Left lobe of liver (tissue), 2 donors: ENCODE measurements at regions not wholly inside any gene's neighbourhood (a gene's known extent, or its start where the extent isn't known, plus 50 kb on each side); places are given as distances from the start of the nearest gene placed in this dataset.
A peak's percentile ranks its signal among the peaks of the same experiment; 100 is the strongest.

Experiments
- ATAC-seq: fragments of 200-7000 bp; cut with Tn5 transposase; one replicate; pipeline ENCODE4 v1.9.1; 2020; ENCODE audit warnings: mild to moderate bottlenecking, moderate library complexity
- DNase-seq: peaks from one replicate; pipeline ENCODE4 v3.0.0-alpha.2; 2020; ENCODE audit warnings: low spot score
- donor health status: DM: no; HTN: no; CAD: no; lungs with moderate emphysema.
- donor health status: DM: no; HTN: yes; CAD: no.

DNA sequence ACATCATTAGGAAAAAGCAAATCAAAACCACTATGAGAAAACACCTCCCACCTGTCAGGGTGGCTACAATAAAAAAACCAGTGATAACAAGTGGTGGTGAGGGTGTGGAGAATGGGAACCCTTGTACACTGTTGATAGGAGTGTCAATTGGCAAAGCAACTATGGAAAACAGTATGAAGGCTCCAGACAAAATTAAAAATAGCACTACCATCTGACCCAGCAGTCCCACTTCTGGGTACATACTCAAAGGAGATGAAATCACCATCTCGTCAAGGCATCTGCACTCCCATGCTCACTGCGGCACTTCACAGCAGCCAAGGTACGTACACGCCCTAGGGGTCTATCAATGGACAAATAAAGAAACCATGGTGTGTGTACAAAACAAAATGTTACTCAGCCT, 715.1 kb downstream of the UQCRFS1 start:
- ATAC-seq (no peak), DNase-seq (no peak)

DNA sequence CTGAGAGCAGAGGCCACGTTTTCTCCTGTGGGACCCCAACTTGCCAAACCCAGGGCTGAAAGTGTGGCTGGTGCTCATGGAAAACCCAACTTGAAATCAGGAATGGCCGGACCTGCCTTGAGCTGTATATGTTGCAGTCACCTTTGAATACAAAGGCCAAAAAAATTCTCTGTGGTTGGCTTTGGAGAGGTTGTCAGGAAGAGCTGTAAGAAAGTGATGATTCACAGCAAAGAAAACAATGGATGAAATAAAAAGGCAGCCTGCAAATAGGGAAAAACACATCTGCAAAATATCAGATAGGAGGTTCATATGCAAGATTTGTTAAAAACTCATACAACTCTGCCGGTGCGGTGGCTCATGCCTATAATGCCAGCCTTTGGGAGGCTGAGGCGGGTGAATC, 715.8 kb downstream of the UQCRFS1 start:
- DNase-seq (no peak), ATAC-seq (no peak)

- ATAC-seq (no peak), DNase-seq (no peak)
Observed at GRCh38 chr19:28495046-28495445, 717.9 kb downstream of the UQCRFS1 start.

DNA sequence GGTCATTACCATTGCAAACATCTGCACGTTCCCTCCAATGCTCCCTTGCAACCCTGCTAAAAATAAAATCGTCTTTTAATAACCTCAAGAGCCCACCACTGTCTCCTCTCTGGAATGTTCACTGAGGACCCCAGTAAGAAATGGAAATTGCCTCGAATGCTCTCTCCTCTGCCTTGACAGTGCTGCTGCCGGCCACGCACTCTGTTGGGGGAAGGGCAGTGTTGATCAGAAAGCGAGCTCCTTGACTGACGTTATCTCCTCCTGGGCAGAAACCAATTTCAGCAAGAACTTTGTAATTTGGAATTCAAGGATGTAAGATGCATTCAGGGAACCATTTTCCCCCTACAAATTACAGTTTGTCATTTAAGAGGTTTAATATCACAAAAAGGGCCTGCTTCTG, 718.5 kb downstream of the UQCRFS1 start:
- no peak for DNase-seq
- no peak for ATAC-seq

DNA sequence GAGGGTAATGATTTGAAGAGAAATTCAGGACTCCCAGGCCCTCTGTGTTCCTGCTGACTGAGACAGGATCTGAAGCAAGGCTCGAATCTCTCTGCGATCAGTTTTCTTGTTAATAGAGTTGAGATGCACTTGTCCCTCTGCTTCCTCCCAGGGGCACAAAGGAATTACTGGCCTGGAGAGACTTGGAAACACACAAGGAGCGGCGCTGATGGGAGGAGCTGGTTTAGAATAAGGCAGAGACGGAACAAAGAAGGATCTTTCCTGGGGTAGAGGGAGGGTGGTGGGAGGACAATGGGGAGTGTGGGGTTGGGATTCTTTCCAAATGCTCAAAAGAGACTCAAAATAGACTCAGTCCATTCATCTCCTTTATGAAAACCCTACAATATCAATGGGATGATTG, 719.1 kb downstream of the UQCRFS1 start:
- ATAC-seq: no peak

DNA sequence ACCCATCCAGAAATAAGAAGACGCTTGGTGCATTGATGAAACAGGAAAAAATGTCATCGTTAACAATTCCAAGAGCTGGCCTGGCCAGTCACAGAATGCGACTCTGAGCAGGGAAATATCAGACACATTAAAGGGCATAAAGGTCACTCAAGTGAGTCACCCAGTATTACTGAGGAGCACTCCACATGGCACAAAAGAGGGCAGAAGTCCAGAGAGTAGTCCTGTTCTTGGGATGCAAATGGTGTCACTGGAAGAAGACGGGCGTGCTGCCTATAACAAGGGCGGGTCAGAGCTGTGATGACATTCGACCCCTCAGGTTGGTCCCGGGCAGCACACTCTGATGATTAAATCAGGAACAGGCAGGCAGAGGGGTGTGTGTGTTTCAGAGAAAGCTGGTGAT, 720.3 kb downstream of the UQCRFS1 start:
- no peak for ATAC-seq

More for the DNA sequence above, 719.1 kb downstream of the UQCRFS1 start:
- no peak for DNase-seq

DNA sequence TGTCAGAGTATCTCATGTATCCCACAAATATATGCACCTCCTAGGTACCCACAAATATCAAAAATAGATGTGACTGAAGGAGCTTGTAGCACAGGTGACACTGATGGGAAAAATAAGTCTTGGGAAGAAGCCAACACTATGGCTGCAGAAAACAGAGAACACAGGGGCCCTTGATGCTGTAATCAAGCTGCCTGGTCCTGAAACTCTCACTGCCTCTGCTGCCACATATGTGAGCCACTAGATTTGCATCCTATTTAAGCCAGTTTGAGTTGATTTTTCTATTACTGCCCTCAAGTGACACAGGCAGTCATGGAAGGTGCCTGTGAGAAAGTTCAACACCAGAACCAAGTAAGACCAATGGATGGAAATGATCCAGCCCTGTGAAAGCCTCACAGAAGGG, 720.8 kb downstream of the UQCRFS1 start:
- no peak for DNase-seq

More for the DNA sequence above, 720.3 kb downstream of the UQCRFS1 start:
- DNase-seq: no peak

GRCh38 chr19:28489776-28490175, 723.2 kb downstream of the UQCRFS1 start:
- DNase-seq (no peak), ATAC-seq (no peak)

More for the DNA sequence above, 720.8 kb downstream of the UQCRFS1 start:
- ATAC-seq: no peak

DNA sequence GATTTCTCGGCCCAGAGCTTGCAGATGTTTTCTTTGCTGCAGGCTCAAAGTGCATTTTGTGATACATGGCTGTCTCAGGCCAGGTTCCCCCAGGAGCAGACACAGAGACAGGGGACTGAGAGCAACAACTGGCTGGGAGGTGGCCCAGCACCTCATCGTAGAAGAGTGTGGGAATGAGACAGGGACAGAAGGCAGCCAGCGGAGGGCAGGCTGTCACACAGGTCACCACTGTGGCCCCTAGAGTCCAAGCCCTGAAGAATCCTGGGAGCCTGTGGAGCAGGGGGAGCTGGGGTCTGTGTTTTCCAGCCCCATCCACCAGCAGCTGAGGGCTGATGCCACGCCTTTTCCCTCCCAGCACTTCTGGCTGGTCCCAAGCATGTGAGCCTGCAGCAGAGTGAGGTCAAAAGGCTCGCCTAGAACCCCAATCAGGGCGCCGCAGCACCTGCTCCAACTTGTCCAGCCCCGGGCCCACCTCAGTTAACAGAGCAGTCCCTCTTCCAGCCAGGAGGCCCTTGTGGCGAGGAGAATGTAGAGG, 723.8 kb downstream of the UQCRFS1 start:
- ATAC-seq (peak; percentile 25), DNase-seq (no peak)

- DNase-seq (no peak), ATAC-seq (no peak)
Observed at GRCh38 chr19:28487999-28488398, 725.0 kb downstream of the UQCRFS1 start.

DNA sequence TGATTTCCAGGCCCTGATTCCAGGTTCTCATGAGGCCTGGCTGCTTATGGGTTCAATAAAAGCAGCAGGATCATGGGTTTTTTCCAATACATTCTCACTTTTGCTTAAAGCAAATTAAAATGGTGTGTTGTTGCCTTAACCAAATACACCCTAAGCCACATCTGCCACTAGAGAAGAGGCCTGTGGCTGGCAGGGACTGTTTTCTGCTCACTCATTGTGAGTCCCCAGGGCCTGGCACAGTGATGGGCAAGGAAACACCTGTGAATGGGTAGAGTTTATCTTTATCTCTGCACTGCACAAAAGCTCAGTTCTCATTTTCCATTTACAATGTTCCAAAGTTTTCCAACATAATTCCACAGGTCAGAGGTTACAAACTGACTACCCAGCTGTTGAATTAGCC, 726.0 kb downstream of the UQCRFS1 start:
- ATAC-seq (no peak), DNase-seq (no peak)

DNA sequence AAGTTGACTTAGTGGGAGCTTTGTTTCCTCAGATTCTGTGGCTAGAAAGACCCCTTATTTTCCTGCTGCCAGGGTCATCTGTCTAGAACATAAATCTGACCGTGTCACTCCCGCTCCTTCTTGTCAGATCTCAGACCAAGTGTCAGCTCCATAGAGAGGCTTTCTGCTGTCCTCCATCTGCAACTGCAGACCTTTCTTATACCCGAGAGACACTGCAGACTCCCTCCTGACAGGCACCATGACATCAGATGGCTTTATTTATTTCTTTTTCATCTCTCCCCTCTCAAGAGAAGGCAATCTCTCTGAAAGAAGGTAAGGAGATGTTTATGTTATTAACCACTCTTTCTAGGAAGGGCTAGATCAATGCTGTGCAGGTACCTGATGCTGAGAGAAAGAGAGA, 726.5 kb downstream of the UQCRFS1 start:
- ATAC-seq (no peak), DNase-seq (no peak)

GRCh38 chr19:28485292-28485691, 727.7 kb downstream of the UQCRFS1 start:
- ATAC-seq: no peak
- no peak for DNase-seq

DNA sequence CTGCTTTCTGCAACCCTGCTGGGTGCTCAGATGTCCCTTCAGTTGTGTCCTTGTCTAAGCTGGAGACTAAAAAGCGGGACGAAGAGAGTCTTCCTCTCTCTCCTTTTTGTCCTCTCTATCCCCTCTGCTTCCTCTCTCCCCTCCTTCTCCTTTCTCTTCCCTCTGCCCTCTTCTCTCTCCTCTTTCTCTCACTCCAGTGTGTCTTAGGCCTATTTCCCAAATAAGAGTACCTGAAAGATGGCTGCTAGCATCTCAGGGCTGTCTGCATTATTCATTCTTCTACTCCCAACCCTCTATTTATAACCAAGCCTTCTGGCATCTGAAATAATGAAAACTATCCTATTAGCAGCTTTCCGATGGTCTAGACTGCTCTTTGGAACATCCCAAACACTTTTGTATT, 729.8 kb downstream of the UQCRFS1 start:
- ATAC-seq (no peak), DNase-seq (no peak)

DNA sequence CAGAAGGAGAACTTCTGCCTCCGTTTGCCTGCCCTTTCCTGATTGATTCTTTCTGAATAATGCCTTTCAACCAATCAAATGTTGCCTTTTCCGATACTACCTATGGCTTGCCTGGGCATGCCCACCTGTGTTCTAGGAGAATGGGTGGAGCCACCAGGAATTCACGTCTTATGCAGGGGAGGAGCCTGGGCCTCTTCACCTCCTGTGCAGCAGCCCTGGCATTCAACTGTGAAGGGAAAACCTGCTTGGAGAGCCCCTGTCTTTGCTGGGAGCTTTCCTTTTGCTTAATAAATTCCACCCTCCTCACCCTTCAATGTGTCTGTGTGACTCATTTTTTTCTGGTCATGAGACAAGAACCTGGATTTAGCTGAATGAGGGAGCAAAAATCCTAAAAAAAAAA, 730.7 kb downstream of the UQCRFS1 start:
- ATAC-seq: no peak
- no peak for DNase-seq

DNA sequence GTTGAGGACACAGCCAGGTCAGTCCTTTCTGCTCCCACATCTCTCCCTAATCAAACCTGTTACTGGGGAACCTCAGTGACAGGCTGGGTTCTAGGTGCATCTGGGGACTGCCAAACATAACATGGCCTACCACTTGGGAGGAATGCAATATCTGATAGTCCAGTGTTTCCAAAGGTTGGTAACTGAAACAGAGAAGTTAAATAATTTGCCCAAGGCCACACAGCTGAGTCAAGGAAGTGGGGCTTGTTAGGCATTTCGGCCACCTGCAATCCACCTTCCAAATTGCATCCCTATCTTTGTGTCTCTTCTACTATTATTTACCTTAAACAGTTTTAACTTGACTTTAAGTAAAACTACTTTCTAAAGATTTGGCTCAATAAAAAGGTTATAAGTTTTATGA, 731.3 kb downstream of the UQCRFS1 start:
- no peak for ATAC-seq
- no peak for DNase-seq

DNA sequence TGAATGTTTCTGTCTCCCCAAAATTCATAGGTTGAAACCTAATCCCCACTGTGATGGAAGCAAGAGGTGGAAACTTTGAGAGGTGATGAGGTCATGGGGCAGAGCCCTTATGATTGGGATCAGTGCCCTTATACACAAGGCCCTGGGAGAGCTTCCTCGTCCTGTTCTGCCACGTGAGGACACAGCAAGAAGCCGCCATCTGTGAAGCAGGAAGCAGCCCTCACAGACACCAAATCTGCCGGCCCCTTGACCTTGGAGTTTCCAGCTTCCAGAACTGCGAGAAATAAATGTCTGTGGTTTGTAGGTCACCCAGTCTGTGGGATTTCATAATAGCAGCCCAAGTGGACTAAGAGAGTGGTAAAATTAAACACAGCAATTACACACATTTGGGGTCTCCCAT, 737.4 kb downstream of the UQCRFS1 start:
- DNase-seq (no peak), ATAC-seq (no peak)

DNA sequence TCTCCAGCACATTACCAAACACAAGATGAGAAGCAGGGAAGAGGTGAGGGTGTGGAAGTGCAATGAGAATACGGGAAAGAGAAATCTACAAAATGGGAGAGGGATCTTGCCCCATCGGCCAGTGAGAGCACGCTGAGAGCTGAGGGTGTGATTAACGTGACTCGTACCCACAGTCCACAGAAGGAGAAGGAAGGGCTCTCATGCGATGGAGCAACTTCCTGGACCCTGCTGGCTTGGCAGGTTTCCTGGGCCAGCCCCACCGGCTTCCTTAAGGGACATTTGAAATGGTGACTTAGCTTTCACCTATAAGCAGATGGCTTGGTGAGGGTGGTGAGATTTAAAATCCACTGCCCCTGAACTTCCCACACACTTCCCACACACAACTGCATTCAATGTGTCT, 740.1 kb downstream of the UQCRFS1 start:
- ATAC-seq: peak; percentile 13
- peak; percentile 48 for DNase-seq

DNA sequence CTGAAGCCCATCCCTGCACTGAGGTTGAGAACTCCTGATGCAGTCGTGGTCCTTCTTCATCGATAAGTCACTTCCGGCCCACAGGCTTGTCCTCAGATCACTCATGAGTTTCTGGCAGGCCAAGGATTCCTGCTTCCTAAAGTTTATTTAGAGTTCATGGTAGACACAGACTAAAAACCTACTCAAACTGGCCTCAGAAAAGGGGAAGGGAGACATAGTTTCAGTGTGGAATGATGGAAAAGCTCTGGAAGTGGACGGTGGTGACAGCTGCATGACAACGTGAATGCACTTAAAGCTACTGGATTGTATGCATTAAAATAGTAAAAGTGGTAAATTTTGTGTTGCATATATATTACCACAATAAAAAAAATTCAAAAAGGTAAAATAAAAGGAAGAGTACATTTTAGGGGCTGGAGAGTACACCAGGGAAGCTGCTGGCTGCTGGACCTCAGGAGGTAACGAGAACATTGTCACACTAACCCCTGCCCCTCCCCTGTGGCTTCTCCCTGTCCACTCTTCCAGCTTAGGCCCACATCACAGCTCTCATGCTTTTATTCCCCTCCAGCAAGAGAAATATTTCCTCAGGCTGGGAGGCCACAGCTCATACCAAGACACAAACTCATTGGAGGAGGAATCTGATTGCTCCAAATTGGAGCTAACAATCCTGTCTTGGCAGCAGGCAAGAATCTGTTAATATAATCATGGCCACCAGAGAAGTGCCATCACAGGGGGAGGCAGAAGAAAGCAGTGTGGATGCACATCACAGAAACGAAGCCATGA, 741.0 kb downstream of the UQCRFS1 start:
- ATAC-seq (no peak), DNase-seq (no peak)

- no peak for DNase-seq
- ATAC-seq: no peak
Observed at GRCh38 chr19:28469544-28469943, 743.4 kb downstream of the UQCRFS1 start.

- ATAC-seq (peak; percentile 84), DNase-seq (peak; percentile 58)
Observed at GRCh38 chr19:28468701-28469459, 744.1 kb downstream of the UQCRFS1 start.
